ENCODE measurements at regions not wholly inside any gene's neighbourhood (a gene's known extent, or its start where the extent isn't known, plus 50 kb on each side); places are given as distances from the start of the nearest gene placed in this dataset.
"Not testable (repeated sequence)": the region's sequence is repeated elsewhere in the genome, so short reads cannot be mapped to it uniquely, and the experiment has no call there.

- DNase-seq = no peak
- Histone ChIP-seq H3K36me3 (ENCODE audit: control insufficient read depth, insufficient read depth, low read length) (no peaks in the 10 kb centered on the region), H3K4me1 (ENCODE audit: control insufficient read depth, insufficient read depth, low read length) (no peaks in the 10 kb centered on the region), H3K27me3 (ENCODE audit: control insufficient read depth, insufficient read depth, low read length) (no peaks in the 10 kb centered on the region), H3K9me3 (ENCODE audit: control insufficient read depth, low read depth, low read length) (peaks cover 5% of the 10 kb centered on the region), H3K4me3 (ENCODE audit: low read length) (no peak overlapping the region), H3K27ac (ENCODE audit: low read length) (no peak overlapping the region)
- 90% methylated on average over 3 of the region's 4 CpGs for WGBS (ENCODE audit: insufficient coverage, low lambda C conversion rate)
These were observed 1106.5 kb upstream of the TMPRSS15 start for GRCh38 chr21:19510057-19510456.

DNA sequence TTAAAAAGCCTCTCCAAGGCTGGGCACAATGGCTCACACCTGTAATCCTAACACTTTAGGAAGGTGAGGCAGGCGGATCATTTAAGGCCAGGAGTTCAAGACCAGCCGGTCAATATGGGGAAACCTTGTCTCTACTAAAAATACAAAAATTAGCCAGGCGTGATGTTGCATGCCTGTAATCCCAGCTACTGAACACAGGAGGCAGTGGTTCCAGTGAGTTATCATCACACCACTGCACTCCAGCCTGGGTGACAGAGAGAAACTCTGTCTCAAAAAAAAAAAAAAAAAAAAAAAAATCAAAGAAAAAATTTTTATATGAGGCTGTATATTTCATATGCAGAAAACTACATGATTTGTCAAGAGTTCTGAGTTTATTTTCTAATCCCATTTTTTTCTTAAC, 1107.1 kb upstream of the TMPRSS15 start:
- Histone ChIP-seq H3K36me3 (ENCODE audit: control insufficient read depth, insufficient read depth, low read length) (no peaks in the 10 kb centered on the region), H3K4me3 (ENCODE audit: low read length) (no peak overlapping the region), H3K27ac (ENCODE audit: low read length) (no peak overlapping the region), H3K9me3 (ENCODE audit: control insufficient read depth, low read depth, low read length) (peaks cover 5% of the 10 kb centered on the region), H3K4me1 (ENCODE audit: control insufficient read depth, insufficient read depth, low read length) (no peaks in the 10 kb centered on the region), H3K27me3 (ENCODE audit: control insufficient read depth, insufficient read depth, low read length) (no peaks in the 10 kb centered on the region)
- DNase-seq = no peak
- no CpG with 5 or more reads among the region's 3 CpGs for WGBS (ENCODE audit: insufficient coverage, low lambda C conversion rate)

GRCh38 chr21:19522381-19522780, 1118.8 kb upstream of the TMPRSS15 start:
- no peaks in the 10 kb centered on the region for H3K36me3 ChIP-seq (ENCODE audit: control insufficient read depth, insufficient read depth, low read length)
- H3K27ac ChIP-seq (ENCODE audit: low read length) = no peak overlapping the region
- no peaks in the 10 kb centered on the region for H3K4me1 ChIP-seq (ENCODE audit: control insufficient read depth, insufficient read depth, low read length)
- H3K27me3 ChIP-seq (ENCODE audit: control insufficient read depth, insufficient read depth, low read length) = no peaks in the 10 kb centered on the region
- no peak overlapping the region for H3K4me3 ChIP-seq (ENCODE audit: low read length)
- no peaks in the 10 kb centered on the region for H3K9me3 ChIP-seq (ENCODE audit: control insufficient read depth, low read depth, low read length)
- no peak for DNase-seq
- no CpG with 5 or more reads among the region's 1 CpG for WGBS (ENCODE audit: insufficient coverage, low lambda C conversion rate)

DNA sequence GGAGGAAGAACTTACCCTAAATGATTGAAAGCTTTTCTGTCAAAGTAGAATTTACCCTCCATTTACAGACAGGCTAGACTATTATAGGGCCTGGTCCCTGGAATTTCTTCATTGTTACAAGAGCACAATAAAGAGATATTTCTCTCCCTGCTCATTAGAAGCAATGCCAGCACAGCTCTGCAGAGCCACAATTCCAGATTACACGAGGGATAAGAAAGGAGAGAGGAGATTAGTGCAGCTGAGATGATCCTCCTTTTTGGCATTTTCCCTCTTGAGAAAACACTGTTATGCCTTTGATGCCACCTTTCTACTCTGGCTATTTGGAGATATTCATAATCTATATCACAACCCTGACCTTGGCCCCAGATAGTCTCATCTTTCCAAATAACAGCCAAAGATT, 1119.5 kb upstream of the TMPRSS15 start:
- no peak overlapping the region for H3K4me3 ChIP-seq (ENCODE audit: low read length)
- WGBS (ENCODE audit: insufficient coverage, low lambda C conversion rate) = no CpG with 5 or more reads among the region's 1 CpG
- no peak for DNase-seq
- H3K9me3 ChIP-seq (ENCODE audit: control insufficient read depth, low read depth, low read length) = no peaks in the 10 kb centered on the region
- no peaks in the 10 kb centered on the region for H3K36me3 ChIP-seq (ENCODE audit: control insufficient read depth, insufficient read depth, low read length)
- H3K27ac ChIP-seq (ENCODE audit: low read length) = no peak overlapping the region
- no peaks in the 10 kb centered on the region for H3K4me1 ChIP-seq (ENCODE audit: control insufficient read depth, insufficient read depth, low read length)
- no peaks in the 10 kb centered on the region for H3K27me3 ChIP-seq (ENCODE audit: control insufficient read depth, insufficient read depth, low read length)

- DNase-seq = no peak
- no CpG with 5 or more reads among the region's 2 CpGs for WGBS (ENCODE audit: insufficient coverage, low lambda C conversion rate)
- Histone ChIP-seq H3K27me3 (ENCODE audit: control insufficient read depth, insufficient read depth, low read length) (no peaks in the 10 kb centered on the region), H3K27ac (ENCODE audit: low read length) (no peak overlapping the region), H3K4me1 (ENCODE audit: control insufficient read depth, insufficient read depth, low read length) (no peaks in the 10 kb centered on the region), H3K36me3 (ENCODE audit: control insufficient read depth, insufficient read depth, low read length) (no peaks in the 10 kb centered on the region), H3K4me3 (ENCODE audit: low read length) (no peak overlapping the region), H3K9me3 (ENCODE audit: control insufficient read depth, low read depth, low read length) (no peaks in the 10 kb centered on the region)
These were observed 1120.2 kb upstream of the TMPRSS15 start for GRCh38 chr21:19523746-19524145.

DNA sequence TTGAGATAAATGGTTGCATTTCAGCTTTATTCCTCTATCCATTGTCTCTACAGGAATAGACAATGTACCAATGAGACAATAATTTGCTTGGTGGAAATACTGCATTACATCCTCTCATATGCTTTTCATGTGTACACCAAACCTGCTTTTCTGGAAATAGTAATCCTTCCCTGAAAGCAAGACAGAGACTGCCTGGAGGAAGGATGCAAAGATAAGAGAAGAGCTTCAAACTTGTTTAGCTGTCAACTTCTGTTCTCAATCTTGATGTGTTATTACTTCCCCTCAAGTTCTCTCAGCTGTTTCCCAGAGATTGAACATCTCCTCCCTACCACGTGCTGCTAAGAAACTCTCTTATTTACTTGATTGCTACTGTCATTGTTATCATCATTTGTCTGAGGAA, 1125.4 kb upstream of the TMPRSS15 start:
- WGBS (ENCODE audit: insufficient coverage, low lambda C conversion rate) = 60% methylated on average over 1 of the region's 1 CpG
- Histone ChIP-seq H3K36me3 (ENCODE audit: control insufficient read depth, insufficient read depth, low read length) (no peaks in the 10 kb centered on the region), H3K4me1 (ENCODE audit: control insufficient read depth, insufficient read depth, low read length) (no peaks in the 10 kb centered on the region), H3K27ac (ENCODE audit: low read length) (no peak overlapping the region), H3K9me3 (ENCODE audit: control insufficient read depth, low read depth, low read length) (no peaks in the 10 kb centered on the region), H3K4me3 (ENCODE audit: low read length) (no peak overlapping the region), H3K27me3 (ENCODE audit: control insufficient read depth, insufficient read depth, low read length) (no peaks in the 10 kb centered on the region)
- DNase-seq = no peak

- Histone ChIP-seq H3K36me3 (ENCODE audit: control insufficient read depth, insufficient read depth, low read length) (no peaks in the 10 kb centered on the region), H3K27me3 (ENCODE audit: control insufficient read depth, insufficient read depth, low read length) (no peaks in the 10 kb centered on the region), H3K4me1 (ENCODE audit: control insufficient read depth, insufficient read depth, low read length) (no peaks in the 10 kb centered on the region), H3K27ac (ENCODE audit: low read length) (no peak overlapping the region), H3K4me3 (ENCODE audit: low read length) (no peak overlapping the region), H3K9me3 (ENCODE audit: control insufficient read depth, low read depth, low read length) (no peaks in the 10 kb centered on the region)
- DNase-seq = no peak
- 80% methylated on average over 1 of the region's 3 CpGs for whole genome bisulfite sequencing (ENCODE audit: insufficient coverage, low lambda C conversion rate)
These were observed 1131.8 kb upstream of the TMPRSS15 start for GRCh38 chr21:19535356-19535755.

DNA sequence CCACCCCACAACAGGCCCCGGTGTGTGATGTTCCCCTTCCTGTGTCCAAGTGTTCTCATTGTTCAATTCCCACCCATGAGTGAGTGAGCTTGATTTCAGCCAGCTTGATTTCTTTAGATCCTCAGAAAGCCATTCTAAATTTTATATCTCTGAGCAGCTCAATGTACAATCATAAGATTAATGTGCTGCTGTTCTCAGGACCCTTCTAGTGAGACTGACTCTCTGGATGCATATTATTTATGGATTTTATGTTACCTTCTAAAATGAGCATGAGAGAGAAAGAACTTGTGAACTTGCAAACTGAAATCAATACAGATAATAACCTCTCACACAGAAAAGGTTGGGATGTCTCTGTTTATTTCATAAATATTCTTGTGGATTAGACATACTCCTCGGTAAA, 1133.5 kb upstream of the TMPRSS15 start:
- DNase-seq = no peak
- Histone ChIP-seq H3K4me1 (ENCODE audit: control insufficient read depth, insufficient read depth, low read length) (no peaks in the 10 kb centered on the region), H3K27me3 (ENCODE audit: control insufficient read depth, insufficient read depth, low read length) (no peaks in the 10 kb centered on the region), H3K9me3 (ENCODE audit: control insufficient read depth, low read depth, low read length) (no peaks in the 10 kb centered on the region), H3K36me3 (ENCODE audit: control insufficient read depth, insufficient read depth, low read length) (no peaks in the 10 kb centered on the region), H3K27ac (ENCODE audit: low read length) (no peak overlapping the region), H3K4me3 (ENCODE audit: low read length) (no peak overlapping the region)
- WGBS (ENCODE audit: insufficient coverage, low lambda C conversion rate) = 100% methylated on average over 1 of the region's 2 CpGs

GRCh38 chr21:19540287-19540686, 1136.7 kb upstream of the TMPRSS15 start:
- no peak for DNase-seq
- Histone ChIP-seq H3K27me3 (ENCODE audit: control insufficient read depth, insufficient read depth, low read length) (no peaks in the 10 kb centered on the region), H3K27ac (ENCODE audit: low read length) (no peak overlapping the region), H3K4me3 (ENCODE audit: low read length) (no peak overlapping the region), H3K36me3 (ENCODE audit: control insufficient read depth, insufficient read depth, low read length) (no peaks in the 10 kb centered on the region), H3K9me3 (ENCODE audit: control insufficient read depth, low read depth, low read length) (no peaks in the 10 kb centered on the region), H3K4me1 (ENCODE audit: control insufficient read depth, insufficient read depth, low read length) (no peaks in the 10 kb centered on the region)
- no CpG with 5 or more reads among the region's 2 CpGs for WGBS (ENCODE audit: insufficient coverage, low lambda C conversion rate)

- no peaks in the 10 kb centered on the region for H3K36me3 ChIP-seq (ENCODE audit: control insufficient read depth, insufficient read depth, low read length)
- DNase-seq = no peak
- no peaks in the 10 kb centered on the region for H3K27me3 ChIP-seq (ENCODE audit: control insufficient read depth, insufficient read depth, low read length)
- no peaks in the 10 kb centered on the region for H3K4me1 ChIP-seq (ENCODE audit: control insufficient read depth, insufficient read depth, low read length)
- H3K27ac ChIP-seq (ENCODE audit: low read length) = no peak overlapping the region
- H3K9me3 ChIP-seq (ENCODE audit: control insufficient read depth, low read depth, low read length) = peaks cover under 1% of the 10 kb centered on the region
- no CpG with 5 or more reads among the region's 2 CpGs for WGBS (ENCODE audit: insufficient coverage, low lambda C conversion rate)
- H3K4me3 ChIP-seq (ENCODE audit: low read length) = no peak overlapping the region
These were observed 1138.0 kb upstream of the TMPRSS15 start for GRCh38 chr21:19541602-19542001.

DNA sequence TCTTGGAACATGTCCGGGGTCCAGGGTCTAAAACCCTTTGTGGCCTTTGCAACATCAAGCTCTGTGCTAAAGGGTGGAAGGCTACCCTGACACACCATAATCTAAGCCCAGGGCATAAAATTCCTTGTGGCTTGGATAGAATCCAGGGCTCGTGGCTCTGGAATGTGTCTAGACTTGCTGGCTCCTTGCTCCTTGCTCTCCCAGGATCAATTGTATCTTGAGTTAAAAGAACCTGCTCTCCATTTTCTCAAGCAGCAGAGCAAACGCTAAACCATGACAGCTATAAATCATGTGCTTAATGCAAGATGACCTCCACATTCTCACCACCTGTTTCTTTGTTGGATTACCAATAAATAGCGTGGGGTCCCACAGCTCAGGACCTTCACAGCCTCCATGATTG, 1140.9 kb upstream of the TMPRSS15 start:
- WGBS (ENCODE audit: insufficient coverage, low lambda C conversion rate) = 67% methylated on average over 1 of the region's 4 CpGs
- not testable (repeated sequence) for H3K27me3 ChIP-seq (ENCODE audit: control insufficient read depth, insufficient read depth, low read length); H3K36me3 ChIP-seq (ENCODE audit: control insufficient read depth, insufficient read depth, low read length); H3K27ac ChIP-seq (ENCODE audit: low read length); H3K4me1 ChIP-seq (ENCODE audit: control insufficient read depth, insufficient read depth, low read length); H3K9me3 ChIP-seq (ENCODE audit: control insufficient read depth, low read depth, low read length); H3K4me3 ChIP-seq (ENCODE audit: low read length); DNase-seq
